ENCODE measurements at regions not wholly inside any gene's neighbourhood (a gene's known extent, or its start where the extent isn't known, plus 50 kb on each side); places are given as distances from the start of the nearest gene placed in this dataset.

DNA sequence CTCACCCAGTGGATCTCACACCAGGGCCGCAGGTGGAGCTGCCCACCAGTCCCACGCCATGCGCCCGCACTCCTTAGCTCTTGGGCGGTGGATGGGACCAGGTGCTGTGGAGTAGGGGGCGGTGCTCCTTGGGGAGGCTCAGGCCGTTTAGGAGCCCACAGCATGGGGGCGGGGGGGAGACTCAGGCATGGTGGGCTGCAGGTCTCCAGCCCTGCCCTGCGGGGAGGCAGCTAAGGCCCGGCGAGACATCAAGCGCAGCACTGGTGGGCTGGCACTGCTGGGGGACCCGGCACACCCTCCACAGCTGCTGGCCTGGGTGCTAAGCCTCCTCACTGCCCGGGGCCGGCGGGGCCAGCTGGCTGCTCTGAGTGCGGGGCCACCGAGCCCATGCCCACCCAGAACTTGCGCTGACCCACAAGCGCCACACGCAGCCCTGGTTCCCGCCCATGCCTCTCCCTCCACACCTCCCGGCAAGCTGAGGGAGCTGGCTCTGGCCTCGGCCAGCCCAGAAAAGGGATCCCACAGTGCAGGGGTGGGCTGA is 312.9 kb upstream of the GIMD1 start:
- TF ChIP-seq USF1 (IDR thresholded peaks at IDR 0.05) (no peak), FOXM1 (IDR thresholded peaks at IDR 0.05; ENCODE audit: borderline replicate concordance, low read depth) (no peak), TAF1 (IDR thresholded peaks at IDR 0.05; ENCODE audit: low read depth) (no peak), MAX (IDR thresholded peaks at IDR 0.05) (no peak), YY1 (IDR thresholded peaks at IDR 0.05; ENCODE audit: low read depth) (no peak), TEAD4 (IDR thresholded peaks at IDR 0.05) (no peak), NFIC (IDR thresholded peaks at IDR 0.05) (no peak), RAD21 (IDR thresholded peaks at IDR 0.05; ENCODE audit: low read depth) (no peak), EP300 (IDR thresholded peaks at IDR 0.05; ENCODE audit: borderline replicate concordance) (no peak), CEBPB (IDR thresholded peaks at IDR 0.05) (no peak), TCF12 (IDR thresholded peaks at IDR 0.05; ENCODE audit: low read depth) (no peak), CREB1 (IDR thresholded peaks at IDR 0.05; ENCODE audit: low read depth) (no peak), ZBTB7A (IDR thresholded peaks at IDR 0.05; ENCODE audit: low read depth) (no peak), EGR1 (IDR thresholded peaks at IDR 0.05) (no peak)

DNA sequence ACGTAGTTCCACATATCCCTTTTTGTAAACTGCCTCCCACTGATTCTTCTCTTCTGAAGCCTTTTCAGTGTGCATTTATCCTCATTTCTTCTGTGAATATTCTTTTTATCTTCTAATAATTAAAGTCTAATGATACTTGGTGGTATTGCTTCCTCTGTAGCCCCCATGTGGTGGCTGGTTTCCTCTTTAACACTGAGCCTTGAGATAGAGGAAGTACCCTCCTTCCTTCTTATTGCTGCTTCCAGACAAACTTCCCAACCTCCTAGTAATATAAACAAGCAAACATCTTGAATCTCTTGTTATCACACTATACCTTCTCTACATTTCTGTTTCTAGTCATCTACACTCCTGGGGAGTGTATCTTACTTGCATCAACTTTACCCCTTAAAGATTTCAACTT is 310.5 kb upstream of the GIMD1 start:
- TF ChIP-seq YY1 (IDR thresholded peaks at IDR 0.05; ENCODE audit: low read depth) (no peak), EGR1 (IDR thresholded peaks at IDR 0.05) (no peak), USF1 (IDR thresholded peaks at IDR 0.05) (no peak), FOXM1 (IDR thresholded peaks at IDR 0.05; ENCODE audit: borderline replicate concordance, low read depth) (no peak), ZBTB7A (IDR thresholded peaks at IDR 0.05; ENCODE audit: low read depth) (no peak), TEAD4 (IDR thresholded peaks at IDR 0.05) (no peak), TAF1 (IDR thresholded peaks at IDR 0.05; ENCODE audit: low read depth) (no peak), MAX (IDR thresholded peaks at IDR 0.05) (no peak), EP300 (IDR thresholded peaks at IDR 0.05; ENCODE audit: borderline replicate concordance) (no peak), CEBPB (IDR thresholded peaks at IDR 0.05) (no peak), REST (IDR thresholded peaks at IDR 0.05; ENCODE audit: low read depth) (no peak), NFIC (IDR thresholded peaks at IDR 0.05) (no peak), CREB1 (IDR thresholded peaks at IDR 0.05; ENCODE audit: low read depth) (no peak), TCF12 (IDR thresholded peaks at IDR 0.05; ENCODE audit: low read depth) (no peak), RAD21 (IDR thresholded peaks at IDR 0.05; ENCODE audit: low read depth) (no peak)

DNA sequence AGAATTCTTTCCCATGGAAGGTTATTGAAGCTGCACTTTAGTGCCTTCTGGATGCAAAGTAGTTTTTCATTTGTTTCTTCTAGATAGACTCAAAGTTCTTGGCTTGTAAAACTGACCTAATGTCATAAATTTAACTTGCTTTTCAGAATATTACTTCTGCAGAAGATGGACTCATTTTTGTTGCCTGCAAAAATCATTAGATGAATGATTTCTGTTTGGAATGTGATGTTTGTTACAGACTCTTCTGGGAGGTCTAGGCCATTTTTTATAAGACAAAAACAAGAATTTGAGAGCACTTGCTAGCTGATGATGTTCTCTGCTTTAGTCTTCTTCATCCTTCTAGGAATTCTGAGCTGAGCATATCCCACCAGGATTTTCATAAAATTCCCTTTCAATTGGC is 308.6 kb upstream of the GIMD1 start:
- TF ChIP-seq NFIC (IDR thresholded peaks at IDR 0.05): no peak
- TF ChIP-seq FOXM1 (IDR thresholded peaks at IDR 0.05; ENCODE audit: borderline replicate concordance, low read depth): no peak
- TF ChIP-seq CEBPB (IDR thresholded peaks at IDR 0.05): no peak
- TF ChIP-seq MAX (IDR thresholded peaks at IDR 0.05): no peak
- TF ChIP-seq TAF1 (IDR thresholded peaks at IDR 0.05; ENCODE audit: low read depth): no peak
- no peak for TF ChIP-seq YY1 (IDR thresholded peaks at IDR 0.05; ENCODE audit: low read depth)
- no peak for TF ChIP-seq TEAD4 (IDR thresholded peaks at IDR 0.05)
- TF ChIP-seq EP300 (IDR thresholded peaks at IDR 0.05; ENCODE audit: borderline replicate concordance): no peak
- TF ChIP-seq USF1 (IDR thresholded peaks at IDR 0.05): no peak
- TF ChIP-seq TCF12 (IDR thresholded peaks at IDR 0.05; ENCODE audit: low read depth): no peak
- TF ChIP-seq ZBTB7A (IDR thresholded peaks at IDR 0.05; ENCODE audit: low read depth): no peak
- no peak for TF ChIP-seq REST (IDR thresholded peaks at IDR 0.05; ENCODE audit: low read depth)

- TF ChIP-seq TAF1 (IDR thresholded peaks at IDR 0.05; ENCODE audit: low read depth) (no peak), MAX (IDR thresholded peaks at IDR 0.05) (no peak), CEBPB (IDR thresholded peaks at IDR 0.05) (no peak), USF1 (IDR thresholded peaks at IDR 0.05) (no peak), RAD21 (IDR thresholded peaks at IDR 0.05; ENCODE audit: low read depth) (no peak), NFIC (IDR thresholded peaks at IDR 0.05) (no peak), ZBTB7A (IDR thresholded peaks at IDR 0.05; ENCODE audit: low read depth) (no peak), EGR1 (IDR thresholded peaks at IDR 0.05) (no peak)
These were observed 307.8 kb upstream of the GIMD1 start for GRCh38 chr4:106676173-106676921.

Data from Ishikawa (cell line).